Right atrium auricular region (tissue), 2 donors: ENCODE measurements at regions not wholly inside any gene's neighbourhood (a gene's known extent, or its start where the extent isn't known, plus 50 kb on each side); places are given as distances from the start of the nearest gene placed in this dataset.

ENCODE experiments used
- DNase-seq: peaks from one replicate; pipeline ENCODE4 v3.0.0-alpha.2; 2019; ENCODE audit warnings: low spot score
- H3K27ac ChIP-seq, 2 donors: fragments of 200-600 bp; sonication (generic); 1 replicate in 1 of 2; 2 replicates in 1 of 2; pipeline ENCODE4 v1.5.1; 2016 to 2019
- H3K27me3 ChIP-seq, 2 donors: fragments of 200-600 bp; sonication (generic); one replicate each; pipeline versions ENCODE4 v1.5.1 to v1.6.0; 2017 to 2019
- H3K36me3 ChIP-seq: fragments of 200-600 bp; sonication (generic); one replicate; pipeline ENCODE4 v1.5.1; 2016
- H3K4me1 ChIP-seq, 2 donors: fragments of 200-600 bp; sonication (generic); one replicate each; pipeline versions ENCODE4 v1.5.1 to v1.6.0; 2017 to 2019
- H3K4me3 ChIP-seq, 2 donors: fragments of 200-600 bp; sonication (generic); 1 replicate in 1 of 2; 2 replicates in 1 of 2; pipeline ENCODE4 v1.5.1; 2017 to 2019; ENCODE audit warnings: mild to moderate bottlenecking in 1 of 2, moderate library complexity in 1 of 2
- H3K9me3 ChIP-seq, 2 donors: fragments of 200-600 bp; sonication (generic); one replicate each; pipeline ENCODE4 v1.5.1; 2019
- TF ChIP-seq, protein P1 (sequence below), 2 donors: fragments of 200-600 bp; sonication (generic); IDR thresholded peaks; one replicate each; pipeline ENCODE4 v1.5.1; 2019; ENCODE audit warnings: antibody characterized with exemption in 2 of 2

DNA sequence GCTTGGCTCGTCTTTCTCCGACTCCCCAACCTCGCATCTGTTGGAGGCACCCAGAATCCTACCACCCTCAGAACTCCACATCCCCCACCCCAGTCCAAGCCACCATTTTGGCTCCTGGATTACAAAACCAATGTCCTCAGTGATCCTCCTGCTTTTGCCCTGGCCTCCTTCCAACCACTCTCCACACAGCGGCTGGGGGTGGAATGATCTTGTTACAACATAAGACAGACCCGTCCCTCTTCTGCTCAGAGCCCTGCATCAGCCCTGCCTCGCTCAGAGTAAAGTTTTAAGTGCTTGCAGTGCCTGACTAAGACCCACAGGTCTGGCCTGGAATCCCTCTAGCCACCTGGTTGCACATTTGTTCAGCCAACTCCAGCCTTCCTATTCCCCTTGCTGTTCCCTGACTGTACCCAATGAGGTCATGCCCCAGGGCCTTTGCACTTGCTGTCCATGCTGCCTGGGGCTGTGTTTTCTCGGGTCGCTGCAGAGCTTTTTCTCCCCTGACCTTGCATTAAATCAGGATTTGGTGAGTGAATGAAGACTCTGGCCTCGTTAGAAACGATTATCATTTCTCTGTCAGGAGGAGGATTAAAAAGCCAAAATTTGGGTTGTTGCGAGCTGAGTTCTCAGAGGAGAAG, 67.3 kb downstream of the IGF2 start:
- Histone ChIP-seq H3K9me3 (no peaks in the 10 kb centered on the region), H3K27ac (no peak overlapping the region), H3K36me3 (no peaks in the 10 kb centered on the region), H3K4me3 (no peak overlapping the region), H3K27me3 (no peaks in the 10 kb centered on the region), H3K4me1 (no peaks in the 10 kb centered on the region)
- no peak for DNase-seq
- TF ChIP-seq, protein P1, sequence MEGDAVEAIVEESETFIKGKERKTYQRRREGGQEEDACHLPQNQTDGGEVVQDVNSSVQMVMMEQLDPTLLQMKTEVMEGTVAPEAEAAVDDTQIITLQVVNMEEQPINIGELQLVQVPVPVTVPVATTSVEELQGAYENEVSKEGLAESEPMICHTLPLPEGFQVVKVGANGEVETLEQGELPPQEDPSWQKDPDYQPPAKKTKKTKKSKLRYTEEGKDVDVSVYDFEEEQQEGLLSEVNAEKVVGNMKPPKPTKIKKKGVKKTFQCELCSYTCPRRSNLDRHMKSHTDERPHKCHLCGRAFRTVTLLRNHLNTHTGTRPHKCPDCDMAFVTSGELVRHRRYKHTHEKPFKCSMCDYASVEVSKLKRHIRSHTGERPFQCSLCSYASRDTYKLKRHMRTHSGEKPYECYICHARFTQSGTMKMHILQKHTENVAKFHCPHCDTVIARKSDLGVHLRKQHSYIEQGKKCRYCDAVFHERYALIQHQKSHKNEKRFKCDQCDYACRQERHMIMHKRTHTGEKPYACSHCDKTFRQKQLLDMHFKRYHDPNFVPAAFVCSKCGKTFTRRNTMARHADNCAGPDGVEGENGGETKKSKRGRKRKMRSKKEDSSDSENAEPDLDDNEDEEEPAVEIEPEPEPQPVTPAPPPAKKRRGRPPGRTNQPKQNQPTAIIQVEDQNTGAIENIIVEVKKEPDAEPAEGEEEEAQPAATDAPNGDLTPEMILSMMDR (IDR thresholded peaks at IDR 0.05) = no peak
